ENCODE measurements at regions not wholly inside any gene's neighbourhood (a gene's known extent, or its start where the extent isn't known, plus 50 kb on each side); places are given as distances from the start of the nearest gene placed in this dataset.

- TF ChIP-seq ZBTB21 (CRISPR knock-in tag; IDR thresholded peaks at IDR 0.05; ENCODE audit: borderline replicate concordance) (no peak), CTCF (IDR thresholded peaks at IDR 0.05) (no peak), SMAD3 (CRISPR knock-in tag; IDR thresholded peaks at IDR 0.05; ENCODE audit: borderline replicate concordance) (no peak), E2F5 (CRISPR knock-in tag; IDR thresholded peaks at IDR 0.05) (no peak), HMGXB4 (CRISPR knock-in tag; IDR thresholded peaks at IDR 0.05) (no peak), JUN (CRISPR knock-in tag; IDR thresholded peaks at IDR 0.05) (no peak), STAT6 (CRISPR knock-in tag; conservative IDR thresholded peaks at IDR 0.05; ENCODE audit: low read depth) (no peak), MYBL2 (CRISPR knock-in tag; IDR thresholded peaks at IDR 0.05) (no peak), USF1 (CRISPR knock-in tag; IDR thresholded peaks at IDR 0.05) (no peak), ETV6 (CRISPR knock-in tag; IDR thresholded peaks at IDR 0.05) (no peak), E2F4 (CRISPR knock-in tag; IDR thresholded peaks at IDR 0.05; ENCODE audit: borderline replicate concordance, low read depth) (no peak), ATF1 (CRISPR knock-in tag; IDR thresholded peaks at IDR 0.05) (no peak), TCF7 (CRISPR knock-in tag; IDR thresholded peaks at IDR 0.05; ENCODE audit: low read depth) (no peak)
Measured at GRCh38 chr21:28828021-28828420, 164.7 kb downstream of the LTN1 start.
